ENCODE measurements at regions not wholly inside any gene's neighbourhood (a gene's known extent, or its start where the extent isn't known, plus 50 kb on each side); places are given as distances from the start of the nearest gene placed in this dataset.

- H3K4me3 ChIP-seq (ENCODE audit: low read depth, low read length), result no peak overlapping the region
- no peak for TF ChIP-seq CTCF (IDR thresholded peaks at IDR 0.05; ENCODE audit: insufficient read depth, low read depth, low read length)
- DNase-seq (ENCODE audit: low read depth), result no peak
Observed at GRCh38 chr4:164011791-164012190, 517.3 kb downstream of the TMA16 start.

DNA sequence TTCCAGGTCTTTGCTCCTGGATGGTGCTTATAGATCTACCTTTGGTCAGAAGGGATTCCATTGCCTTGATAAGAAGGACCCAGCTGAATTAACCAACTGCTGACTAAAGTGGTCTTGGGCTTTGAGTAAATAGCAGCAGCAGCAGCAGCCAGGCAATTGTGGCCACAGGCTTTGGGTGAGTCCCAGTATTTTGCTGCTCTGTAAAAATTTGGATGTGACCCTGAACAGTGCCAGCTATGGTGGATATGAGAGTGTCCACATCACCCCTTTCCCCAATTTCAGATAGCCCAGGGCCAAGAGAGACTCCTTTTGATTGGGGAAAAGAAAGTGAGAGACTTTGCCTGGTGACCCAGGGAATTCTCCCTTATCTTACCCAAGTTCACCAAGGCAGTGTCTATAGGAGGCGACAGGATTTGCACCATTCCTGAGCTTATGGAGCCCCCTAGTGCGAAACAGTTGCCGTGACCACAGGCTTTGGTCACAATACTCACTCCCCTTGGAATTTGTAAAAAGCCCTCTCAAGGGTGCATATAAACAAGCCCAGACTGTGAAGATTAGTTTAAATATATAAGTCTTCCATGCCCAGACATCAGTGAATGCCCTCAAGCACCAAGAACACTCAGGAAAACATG is 518.0 kb downstream of the TMA16 start:
- TF ChIP-seq CTCF (IDR thresholded peaks at IDR 0.05; ENCODE audit: insufficient read depth, low read depth, low read length), result no peak
- no peak overlapping the region for H3K4me3 ChIP-seq (ENCODE audit: low read depth, low read length)
- no peak for DNase-seq (ENCODE audit: low read depth)

- H3K4me3 ChIP-seq (ENCODE audit: low read depth, low read length), result no peak overlapping the region
- no peak for TF ChIP-seq CTCF (IDR thresholded peaks at IDR 0.05; ENCODE audit: insufficient read depth, low read depth, low read length)
- DNase-seq (ENCODE audit: low read depth), result no peak
Observed at GRCh38 chr4:164021947-164022346, 527.5 kb downstream of the TMA16 start.

DNA sequence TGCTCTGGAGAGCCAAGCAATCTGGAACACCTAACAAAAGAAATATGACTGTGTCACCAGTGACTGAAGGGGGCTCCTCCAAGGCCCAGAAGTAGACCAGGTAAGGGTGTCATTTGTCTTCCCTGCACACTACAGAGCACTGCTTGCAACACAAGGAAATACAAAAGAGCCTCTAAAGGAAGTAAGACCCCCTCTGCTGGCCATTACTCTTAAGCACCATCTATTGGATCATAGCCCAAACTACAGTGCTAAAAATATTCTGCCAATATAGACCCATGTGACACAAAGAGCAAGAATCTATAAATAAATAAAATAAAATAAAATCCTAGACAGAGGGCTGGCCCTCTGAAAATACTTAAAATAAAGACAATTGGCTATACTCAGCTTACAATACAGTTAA is 528.7 kb downstream of the TMA16 start:
- H3K4me3 ChIP-seq (ENCODE audit: low read depth, low read length), result no peak overlapping the region
- no peak for TF ChIP-seq CTCF (IDR thresholded peaks at IDR 0.05; ENCODE audit: insufficient read depth, low read depth, low read length)

DNA sequence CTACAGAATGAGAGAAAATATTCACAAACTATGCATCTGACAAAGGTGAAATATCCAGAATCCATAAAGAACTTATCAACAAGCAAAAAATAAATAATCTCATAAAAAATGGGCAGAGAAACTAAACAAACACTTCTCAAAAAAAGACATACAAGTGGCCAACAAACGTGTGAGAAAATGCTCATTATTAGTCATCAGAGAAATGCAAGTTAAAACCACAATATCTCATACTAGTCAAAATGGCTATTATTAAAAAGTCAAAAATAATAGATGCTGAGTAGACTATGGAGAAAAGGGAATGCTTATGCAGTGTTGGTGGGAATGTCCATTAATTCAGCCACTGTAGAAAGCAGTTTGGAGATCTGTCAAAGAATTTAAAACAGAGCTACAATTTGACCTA is 533.3 kb downstream of the TMA16 start:
- no peak for DNase-seq (ENCODE audit: low read depth)
- no peak overlapping the region for H3K4me3 ChIP-seq (ENCODE audit: low read depth, low read length)
- no peak for TF ChIP-seq CTCF (IDR thresholded peaks at IDR 0.05; ENCODE audit: insufficient read depth, low read depth, low read length)

More for the DNA sequence above, 528.7 kb downstream of the TMA16 start:
- DNase-seq (ENCODE audit: low read depth), result no peak

- no peak for TF ChIP-seq CTCF (IDR thresholded peaks at IDR 0.05; ENCODE audit: insufficient read depth, low read depth, low read length)
- no peak overlapping the region for H3K4me3 ChIP-seq (ENCODE audit: low read depth, low read length)
- no peak for DNase-seq (ENCODE audit: low read depth)
Observed at GRCh38 chr4:164039482-164039881, 545.0 kb downstream of the TMA16 start.

Measured in fibroblast of villous mesenchyme (primary cell).